ENCODE measurements at regions not wholly inside any gene's neighbourhood (a gene's known extent, or its start where the extent isn't known, plus 50 kb on each side); places are given as distances from the start of the nearest gene placed in this dataset.

DNA sequence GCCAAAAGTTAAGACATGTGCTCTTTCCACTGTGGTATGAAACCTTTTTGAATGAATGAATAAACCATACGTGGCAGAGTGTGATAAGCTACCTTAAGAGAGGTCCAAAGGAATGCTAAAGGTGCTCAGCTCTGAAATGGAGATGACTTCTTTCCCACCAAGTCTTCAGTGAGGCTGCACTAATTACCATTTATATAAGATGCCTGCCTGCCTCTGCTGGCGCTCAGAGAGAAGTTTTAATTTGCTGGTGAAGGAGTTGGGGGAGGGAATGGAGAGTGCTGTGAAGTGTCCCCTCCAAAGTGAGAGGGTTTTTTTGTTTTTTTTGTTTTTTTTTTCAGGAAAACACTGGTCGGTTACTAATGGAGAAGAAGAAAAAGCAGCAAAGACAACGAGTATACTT lies 559.0 kb downstream of the OMA1 start:
- TF ChIP-seq ZC3H10 (CRISPR knock-in tag; IDR thresholded peaks at IDR 0.05) = no peak
- TF ChIP-seq, protein P1, sequence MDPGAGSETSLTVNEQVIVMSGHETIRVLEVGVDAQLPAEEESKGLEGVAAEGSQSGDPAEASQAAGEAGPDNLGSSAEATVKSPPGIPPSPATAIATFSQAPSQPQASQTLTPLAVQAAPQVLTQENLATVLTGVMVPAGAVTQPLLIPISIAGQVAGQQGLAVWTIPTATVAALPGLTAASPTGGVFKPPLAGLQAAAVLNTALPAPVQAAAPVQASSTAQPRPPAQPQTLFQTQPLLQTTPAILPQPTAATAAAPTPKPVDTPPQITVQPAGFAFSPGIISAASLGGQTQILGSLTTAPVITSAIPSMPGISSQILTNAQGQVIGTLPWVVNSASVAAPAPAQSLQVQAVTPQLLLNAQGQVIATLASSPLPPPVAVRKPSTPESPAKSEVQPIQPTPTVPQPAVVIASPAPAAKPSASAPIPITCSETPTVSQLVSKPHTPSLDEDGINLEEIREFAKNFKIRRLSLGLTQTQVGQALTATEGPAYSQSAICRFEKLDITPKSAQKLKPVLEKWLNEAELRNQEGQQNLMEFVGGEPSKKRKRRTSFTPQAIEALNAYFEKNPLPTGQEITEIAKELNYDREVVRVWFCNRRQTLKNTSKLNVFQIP (CRISPR knock-in tag; IDR thresholded peaks at IDR 0.05; ENCODE audit: borderline replicate concordance, low read depth) = no peak
- TF ChIP-seq, protein P2, sequence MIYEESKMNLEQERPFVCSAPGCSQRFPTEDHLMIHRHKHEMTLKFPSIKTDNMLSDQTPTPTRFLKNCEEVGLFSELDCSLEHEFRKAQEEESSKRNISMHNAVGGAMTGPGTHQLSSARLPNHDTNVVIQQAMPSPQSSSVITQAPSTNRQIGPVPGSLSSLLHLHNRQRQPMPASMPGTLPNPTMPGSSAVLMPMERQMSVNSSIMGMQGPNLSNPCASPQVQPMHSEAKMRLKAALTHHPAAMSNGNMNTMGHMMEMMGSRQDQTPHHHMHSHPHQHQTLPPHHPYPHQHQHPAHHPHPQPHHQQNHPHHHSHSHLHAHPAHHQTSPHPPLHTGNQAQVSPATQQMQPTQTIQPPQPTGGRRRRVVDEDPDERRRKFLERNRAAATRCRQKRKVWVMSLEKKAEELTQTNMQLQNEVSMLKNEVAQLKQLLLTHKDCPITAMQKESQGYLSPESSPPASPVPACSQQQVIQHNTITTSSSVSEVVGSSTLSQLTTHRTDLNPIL (CRISPR knock-in tag; IDR thresholded peaks at IDR 0.05; ENCODE audit: low read depth) = no peak
- no peak for ATAC-seq

DNA sequence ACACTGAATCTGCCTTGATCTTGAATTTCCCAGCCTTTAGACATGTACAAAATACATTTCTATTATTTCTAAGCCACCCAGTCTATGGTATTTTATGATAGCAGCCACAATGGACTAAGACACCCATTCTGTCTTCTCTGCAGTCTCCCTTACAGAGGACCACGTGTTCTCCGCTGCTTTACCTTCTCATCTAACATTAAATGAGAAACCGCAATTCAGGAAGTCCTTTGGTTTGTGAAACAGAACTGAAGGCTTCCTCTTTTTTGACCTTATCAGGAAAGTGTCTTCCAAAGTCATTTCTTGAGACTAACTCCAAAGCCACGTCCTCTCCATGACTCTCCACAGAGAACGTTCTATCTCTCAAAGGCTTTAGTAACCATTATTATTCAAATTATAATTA lies 560.1 kb downstream of the OMA1 start:
- no peak for ATAC-seq

DNA sequence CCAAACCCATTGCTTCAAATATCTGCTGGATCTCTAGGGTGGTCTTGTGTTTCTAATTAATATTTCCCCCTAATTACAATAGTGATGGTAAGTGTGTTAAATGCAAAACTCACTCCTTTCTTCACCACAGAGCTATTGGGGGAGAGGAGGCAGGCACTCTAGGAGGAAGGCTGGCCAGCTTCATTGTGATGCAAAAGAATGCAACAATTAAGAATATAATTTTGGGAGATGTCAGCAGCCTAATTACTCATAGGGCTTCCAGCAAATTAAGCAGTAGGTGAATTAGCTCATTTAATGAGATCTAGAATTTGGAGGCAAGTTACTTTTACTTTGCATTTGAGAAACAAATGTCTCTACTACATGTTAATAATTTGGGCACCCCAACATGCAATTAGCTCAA lies 560.4 kb upstream of the DAB1 start:
- TF ChIP-seq RARB (CRISPR knock-in tag; IDR thresholded peaks at IDR 0.05) = no peak
- TF ChIP-seq CSDC2 (CRISPR knock-in tag; IDR thresholded peaks at IDR 0.05) = no peak
- TF ChIP-seq, protein P3, sequence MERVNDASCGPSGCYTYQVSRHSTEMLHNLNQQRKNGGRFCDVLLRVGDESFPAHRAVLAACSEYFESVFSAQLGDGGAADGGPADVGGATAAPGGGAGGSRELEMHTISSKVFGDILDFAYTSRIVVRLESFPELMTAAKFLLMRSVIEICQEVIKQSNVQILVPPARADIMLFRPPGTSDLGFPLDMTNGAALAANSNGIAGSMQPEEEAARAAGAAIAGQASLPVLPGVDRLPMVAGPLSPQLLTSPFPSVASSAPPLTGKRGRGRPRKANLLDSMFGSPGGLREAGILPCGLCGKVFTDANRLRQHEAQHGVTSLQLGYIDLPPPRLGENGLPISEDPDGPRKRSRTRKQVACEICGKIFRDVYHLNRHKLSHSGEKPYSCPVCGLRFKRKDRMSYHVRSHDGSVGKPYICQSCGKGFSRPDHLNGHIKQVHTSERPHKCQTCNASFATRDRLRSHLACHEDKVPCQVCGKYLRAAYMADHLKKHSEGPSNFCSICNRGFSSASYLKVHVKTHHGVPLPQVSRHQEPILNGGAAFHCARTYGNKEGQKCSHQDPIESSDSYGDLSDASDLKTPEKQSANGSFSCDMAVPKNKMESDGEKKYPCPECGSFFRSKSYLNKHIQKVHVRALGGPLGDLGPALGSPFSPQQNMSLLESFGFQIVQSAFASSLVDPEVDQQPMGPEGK (CRISPR knock-in tag; IDR thresholded peaks at IDR 0.05; ENCODE audit: borderline replicate concordance) = no peak
- TF ChIP-seq ZNF565 (CRISPR knock-in tag; conservative IDR thresholded peaks at IDR 0.05; ENCODE audit: low read depth) = no peak
- TF ChIP-seq, protein P2 (CRISPR knock-in tag; IDR thresholded peaks at IDR 0.05; ENCODE audit: low read depth) = no peak
- no peak for TF ChIP-seq ZNF70 (CRISPR knock-in tag; IDR thresholded peaks at IDR 0.05)
- no peak for TF ChIP-seq ZFP3 (CRISPR knock-in tag; IDR thresholded peaks at IDR 0.05)
- TF ChIP-seq TCF4 (CRISPR knock-in tag; IDR thresholded peaks at IDR 0.05; ENCODE audit: borderline replicate concordance) = no peak
- no peak for TF ChIP-seq ARNTL (CRISPR knock-in tag; IDR thresholded peaks at IDR 0.05; ENCODE audit: borderline replicate concordance, low read depth)
- TF ChIP-seq ZNF8 (CRISPR knock-in tag; IDR thresholded peaks at IDR 0.05) = no peak
- no peak for ATAC-seq

More for the DNA sequence above, 560.1 kb downstream of the OMA1 start:
- no peak for TF ChIP-seq ESRRG (CRISPR knock-in tag; IDR thresholded peaks at IDR 0.05)
- TF ChIP-seq, protein P1 (CRISPR knock-in tag; IDR thresholded peaks at IDR 0.05; ENCODE audit: borderline replicate concordance, low read depth) = no peak

DNA sequence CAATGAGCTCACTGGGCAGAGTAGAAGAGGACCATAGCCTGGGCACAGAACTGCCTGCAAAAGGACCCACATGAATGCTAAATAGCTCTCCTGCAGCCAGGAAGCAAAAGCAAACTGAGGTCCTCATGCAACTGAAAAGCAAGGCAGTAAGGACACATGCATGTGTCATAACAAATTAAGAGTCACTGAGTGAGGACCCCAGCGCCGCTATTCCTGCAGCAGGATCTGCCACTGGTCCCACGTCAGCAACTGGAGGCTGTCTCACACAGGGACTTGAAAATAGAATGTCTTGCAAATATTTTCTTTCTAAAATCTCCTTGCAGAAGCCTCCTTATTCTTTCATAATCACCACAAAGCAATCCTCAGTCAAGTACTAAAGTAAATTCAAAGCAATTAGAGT lies 559.6 kb upstream of the DAB1 start:
- no peak for ATAC-seq
- TF ChIP-seq ZFP30 (CRISPR knock-in tag; IDR thresholded peaks at IDR 0.05) = no peak
- no peak for TF ChIP-seq CSDC2 (CRISPR knock-in tag; IDR thresholded peaks at IDR 0.05)
- TF ChIP-seq ZC3H10 (CRISPR knock-in tag; IDR thresholded peaks at IDR 0.05) = no peak
- TF ChIP-seq, protein P3 (CRISPR knock-in tag; IDR thresholded peaks at IDR 0.05; ENCODE audit: borderline replicate concordance) = no peak
- TF ChIP-seq ZNF8 (CRISPR knock-in tag; IDR thresholded peaks at IDR 0.05) = no peak
- TF ChIP-seq OSR1 (CRISPR knock-in tag; IDR thresholded peaks at IDR 0.05) = no peak
- TF ChIP-seq, protein P2 (CRISPR knock-in tag; IDR thresholded peaks at IDR 0.05; ENCODE audit: low read depth) = no peak
- TF ChIP-seq BACH2 (CRISPR knock-in tag; IDR thresholded peaks at IDR 0.05; ENCODE audit: borderline replicate concordance) = no peak
- TF ChIP-seq, protein P1 (CRISPR knock-in tag; IDR thresholded peaks at IDR 0.05; ENCODE audit: borderline replicate concordance, low read depth) = no peak
- no peak for TF ChIP-seq SNAI2 (CRISPR knock-in tag; IDR thresholded peaks at IDR 0.05)
- TF ChIP-seq GLIS3 (CRISPR knock-in tag; IDR thresholded peaks at IDR 0.05) = no peak
- TF ChIP-seq PPARA (CRISPR knock-in tag; IDR thresholded peaks at IDR 0.05; ENCODE audit: borderline replicate concordance) = no peak
